ENCODE measurements at regions not wholly inside any gene's neighbourhood (a gene's known extent, or its start where the extent isn't known, plus 50 kb on each side); places are given as distances from the start of the nearest gene placed in this dataset.

GRCh38 chr12:131221061-131221956, 267.6 kb downstream of the ADGRD1 start:
- TF ChIP-seq, protein P1, sequence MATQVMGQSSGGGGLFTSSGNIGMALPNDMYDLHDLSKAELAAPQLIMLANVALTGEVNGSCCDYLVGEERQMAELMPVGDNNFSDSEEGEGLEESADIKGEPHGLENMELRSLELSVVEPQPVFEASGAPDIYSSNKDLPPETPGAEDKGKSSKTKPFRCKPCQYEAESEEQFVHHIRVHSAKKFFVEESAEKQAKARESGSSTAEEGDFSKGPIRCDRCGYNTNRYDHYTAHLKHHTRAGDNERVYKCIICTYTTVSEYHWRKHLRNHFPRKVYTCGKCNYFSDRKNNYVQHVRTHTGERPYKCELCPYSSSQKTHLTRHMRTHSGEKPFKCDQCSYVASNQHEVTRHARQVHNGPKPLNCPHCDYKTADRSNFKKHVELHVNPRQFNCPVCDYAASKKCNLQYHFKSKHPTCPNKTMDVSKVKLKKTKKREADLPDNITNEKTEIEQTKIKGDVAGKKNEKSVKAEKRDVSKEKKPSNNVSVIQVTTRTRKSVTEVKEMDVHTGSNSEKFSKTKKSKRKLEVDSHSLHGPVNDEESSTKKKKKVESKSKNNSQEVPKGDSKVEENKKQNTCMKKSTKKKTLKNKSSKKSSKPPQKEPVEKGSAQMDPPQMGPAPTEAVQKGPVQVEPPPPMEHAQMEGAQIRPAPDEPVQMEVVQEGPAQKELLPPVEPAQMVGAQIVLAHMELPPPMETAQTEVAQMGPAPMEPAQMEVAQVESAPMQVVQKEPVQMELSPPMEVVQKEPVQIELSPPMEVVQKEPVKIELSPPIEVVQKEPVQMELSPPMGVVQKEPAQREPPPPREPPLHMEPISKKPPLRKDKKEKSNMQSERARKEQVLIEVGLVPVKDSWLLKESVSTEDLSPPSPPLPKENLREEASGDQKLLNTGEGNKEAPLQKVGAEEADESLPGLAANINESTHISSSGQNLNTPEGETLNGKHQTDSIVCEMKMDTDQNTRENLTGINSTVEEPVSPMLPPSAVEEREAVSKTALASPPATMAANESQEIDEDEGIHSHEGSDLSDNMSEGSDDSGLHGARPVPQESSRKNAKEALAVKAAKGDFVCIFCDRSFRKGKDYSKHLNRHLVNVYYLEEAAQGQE (IDR thresholded peaks at IDR 0.05; ENCODE audit: insufficient read depth in 1 of 2, low read depth in 2 of 2, low read length in 2 of 2): no peak
- TF ChIP-seq TAF1 (IDR thresholded peaks at IDR 0.05; ENCODE audit: borderline replicate concordance, insufficient read depth, low read length) (no peak), SIN3A (IDR thresholded peaks at IDR 0.05; ENCODE audit: borderline replicate concordance, insufficient read depth, low read length) (no peak), FOXP2 (optimal IDR thresholded peaks at IDR 0.05; ENCODE audit: borderline replicate concordance, extremely low read depth, extremely low read length, insufficient read depth) (no peak), POLR2AphosphoS5 (IDR thresholded peaks at IDR 0.05; ENCODE audit: low read depth, low read length) (no peak)

DNA sequence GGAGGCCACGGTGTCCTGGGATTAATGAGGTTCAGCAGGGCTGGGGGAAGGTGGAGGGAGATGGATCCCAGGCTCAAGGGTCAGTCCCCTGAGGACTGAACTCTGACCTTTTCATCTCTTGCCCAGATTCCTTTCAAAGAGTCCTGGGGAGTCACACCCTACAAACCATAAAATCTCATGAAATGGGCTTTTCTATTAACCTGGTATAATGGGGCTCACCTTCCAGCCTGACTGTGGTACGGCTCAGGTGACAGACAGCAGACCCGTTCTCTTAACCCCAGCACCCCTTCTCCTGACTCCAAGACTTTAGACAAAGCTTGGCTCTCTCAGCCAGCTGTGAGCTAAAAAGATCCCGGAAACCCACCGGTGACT, 268.2 kb downstream of the ADGRD1 start:
- TF ChIP-seq POLR2AphosphoS5 (IDR thresholded peaks at IDR 0.05; ENCODE audit: low read depth, low read length): no peak
- TF ChIP-seq FOXP2 (optimal IDR thresholded peaks at IDR 0.05; ENCODE audit: borderline replicate concordance, extremely low read depth, extremely low read length, insufficient read depth): no peak
- TF ChIP-seq, protein P1 (IDR thresholded peaks at IDR 0.05; ENCODE audit: insufficient read depth in 1 of 2, low read depth in 2 of 2, low read length in 2 of 2): no peak
- no peak for TF ChIP-seq SIN3A (IDR thresholded peaks at IDR 0.05; ENCODE audit: borderline replicate concordance, insufficient read depth, low read length)
- TF ChIP-seq TAF1 (IDR thresholded peaks at IDR 0.05; ENCODE audit: borderline replicate concordance, insufficient read depth, low read length): no peak

GRCh38 chr12:131222329-131223139, 268.8 kb downstream of the ADGRD1 start:
- TF ChIP-seq SIN3A (IDR thresholded peaks at IDR 0.05; ENCODE audit: borderline replicate concordance, insufficient read depth, low read length) (no peak), FOXP2 (optimal IDR thresholded peaks at IDR 0.05; ENCODE audit: borderline replicate concordance, extremely low read depth, extremely low read length, insufficient read depth) (no peak)
- TF ChIP-seq, protein P1 (IDR thresholded peaks at IDR 0.05; ENCODE audit: insufficient read depth in 1 of 2, low read depth in 2 of 2, low read length in 2 of 2): no peak

DNA sequence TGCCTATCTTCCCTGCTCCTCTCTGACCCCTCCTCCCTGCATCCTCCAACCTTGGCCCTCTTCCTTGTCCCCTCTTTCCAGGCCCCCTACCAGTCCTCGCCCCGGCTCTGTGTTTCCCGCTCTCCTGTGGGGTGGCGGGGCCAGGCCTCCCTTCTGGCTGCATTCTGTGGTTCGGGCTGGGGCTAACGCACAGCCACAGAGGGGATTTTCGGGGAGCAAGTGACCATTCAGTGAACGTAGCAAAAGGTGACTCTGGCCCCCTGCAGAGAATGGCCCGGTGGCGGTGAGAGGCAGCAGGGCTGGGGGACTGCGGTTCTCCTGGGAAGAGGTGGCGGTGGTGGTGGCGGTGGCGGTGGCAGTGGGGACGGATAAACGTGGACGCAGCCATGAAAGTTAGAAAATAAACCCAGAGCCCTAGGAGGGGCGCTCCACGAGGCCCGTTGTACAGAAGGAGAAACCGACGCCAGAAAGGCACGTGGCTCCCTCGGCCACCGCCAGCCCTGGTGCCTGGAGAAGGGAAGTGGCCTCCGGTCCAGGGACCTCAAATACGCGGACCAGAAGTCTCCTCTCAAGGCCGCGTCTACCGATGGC, 269.6 kb downstream of the ADGRD1 start:
- TF ChIP-seq POLR2AphosphoS5 (IDR thresholded peaks at IDR 0.05; ENCODE audit: low read depth, low read length) (no peak), SIN3A (IDR thresholded peaks at IDR 0.05; ENCODE audit: borderline replicate concordance, insufficient read depth, low read length) (no peak), TAF1 (IDR thresholded peaks at IDR 0.05; ENCODE audit: borderline replicate concordance, insufficient read depth, low read length) (no peak), FOXP2 (optimal IDR thresholded peaks at IDR 0.05; ENCODE audit: borderline replicate concordance, extremely low read depth, extremely low read length, insufficient read depth) (no peak)
- TF ChIP-seq, protein P1 (IDR thresholded peaks at IDR 0.05; ENCODE audit: insufficient read depth in 1 of 2, low read depth in 2 of 2, low read length in 2 of 2): no peak

Data from PFSK-1 (cell line).